ENCODE measurements at regions not wholly inside any gene's neighbourhood (a gene's known extent, or its start where the extent isn't known, plus 50 kb on each side); places are given as distances from the start of the nearest gene placed in this dataset.

DNA sequence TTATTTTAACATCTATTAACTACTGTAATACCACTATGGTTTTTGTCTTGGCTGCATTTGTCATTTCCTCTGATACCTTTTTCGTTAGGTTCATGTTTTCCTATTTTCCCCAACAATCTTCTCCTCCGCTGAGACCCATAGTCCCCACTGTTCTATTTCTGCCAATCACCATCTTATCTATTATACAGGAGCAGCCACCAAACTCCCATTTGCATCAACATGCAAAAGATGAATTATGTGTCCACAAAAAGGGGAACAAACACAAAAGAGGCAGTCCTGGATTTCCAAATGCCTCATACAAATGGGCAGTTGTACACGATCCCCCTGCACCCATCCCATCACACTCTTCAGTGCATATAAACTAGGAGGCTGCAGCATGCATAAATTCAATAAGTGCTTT is 121.7 kb upstream of the MYLIP start:
- TF ChIP-seq, protein P1, sequence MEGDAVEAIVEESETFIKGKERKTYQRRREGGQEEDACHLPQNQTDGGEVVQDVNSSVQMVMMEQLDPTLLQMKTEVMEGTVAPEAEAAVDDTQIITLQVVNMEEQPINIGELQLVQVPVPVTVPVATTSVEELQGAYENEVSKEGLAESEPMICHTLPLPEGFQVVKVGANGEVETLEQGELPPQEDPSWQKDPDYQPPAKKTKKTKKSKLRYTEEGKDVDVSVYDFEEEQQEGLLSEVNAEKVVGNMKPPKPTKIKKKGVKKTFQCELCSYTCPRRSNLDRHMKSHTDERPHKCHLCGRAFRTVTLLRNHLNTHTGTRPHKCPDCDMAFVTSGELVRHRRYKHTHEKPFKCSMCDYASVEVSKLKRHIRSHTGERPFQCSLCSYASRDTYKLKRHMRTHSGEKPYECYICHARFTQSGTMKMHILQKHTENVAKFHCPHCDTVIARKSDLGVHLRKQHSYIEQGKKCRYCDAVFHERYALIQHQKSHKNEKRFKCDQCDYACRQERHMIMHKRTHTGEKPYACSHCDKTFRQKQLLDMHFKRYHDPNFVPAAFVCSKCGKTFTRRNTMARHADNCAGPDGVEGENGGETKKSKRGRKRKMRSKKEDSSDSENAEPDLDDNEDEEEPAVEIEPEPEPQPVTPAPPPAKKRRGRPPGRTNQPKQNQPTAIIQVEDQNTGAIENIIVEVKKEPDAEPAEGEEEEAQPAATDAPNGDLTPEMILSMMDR (IDR thresholded peaks at IDR 0.05; ENCODE audit: low read depth, low read length, missing control alignments), result no peak
- no peak overlapping the region for H3K4me3 ChIP-seq (replicated peaks; ENCODE audit: low read depth, low read length)
- no peak for DNase-seq (ENCODE audit: extremely low read depth, low read depth)

DNA sequence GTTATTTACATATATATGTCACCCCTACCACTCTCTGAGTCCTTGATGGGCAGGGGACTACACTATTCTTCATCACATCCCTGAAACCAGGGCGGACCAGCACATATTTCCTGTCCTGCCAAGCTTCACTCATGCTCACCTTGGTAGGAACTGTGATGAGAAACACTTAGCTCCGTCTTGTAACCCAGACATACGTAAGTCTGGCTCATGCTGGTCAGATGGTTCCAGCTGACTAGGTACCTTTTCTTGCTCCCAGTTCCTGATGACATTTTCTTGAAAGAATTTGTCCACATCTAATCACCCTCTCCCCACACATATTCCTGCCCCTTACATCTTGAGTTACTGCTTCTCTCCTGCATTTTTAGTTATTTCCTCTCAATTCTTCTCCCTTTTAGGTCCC is 122.2 kb upstream of the MYLIP start:
- TF ChIP-seq, protein P1 (IDR thresholded peaks at IDR 0.05; ENCODE audit: low read depth, low read length, missing control alignments), result no peak
- H3K4me3 ChIP-seq (replicated peaks; ENCODE audit: low read depth, low read length), result no peak overlapping the region
- DNase-seq (ENCODE audit: extremely low read depth, low read depth), result no peak

DNA sequence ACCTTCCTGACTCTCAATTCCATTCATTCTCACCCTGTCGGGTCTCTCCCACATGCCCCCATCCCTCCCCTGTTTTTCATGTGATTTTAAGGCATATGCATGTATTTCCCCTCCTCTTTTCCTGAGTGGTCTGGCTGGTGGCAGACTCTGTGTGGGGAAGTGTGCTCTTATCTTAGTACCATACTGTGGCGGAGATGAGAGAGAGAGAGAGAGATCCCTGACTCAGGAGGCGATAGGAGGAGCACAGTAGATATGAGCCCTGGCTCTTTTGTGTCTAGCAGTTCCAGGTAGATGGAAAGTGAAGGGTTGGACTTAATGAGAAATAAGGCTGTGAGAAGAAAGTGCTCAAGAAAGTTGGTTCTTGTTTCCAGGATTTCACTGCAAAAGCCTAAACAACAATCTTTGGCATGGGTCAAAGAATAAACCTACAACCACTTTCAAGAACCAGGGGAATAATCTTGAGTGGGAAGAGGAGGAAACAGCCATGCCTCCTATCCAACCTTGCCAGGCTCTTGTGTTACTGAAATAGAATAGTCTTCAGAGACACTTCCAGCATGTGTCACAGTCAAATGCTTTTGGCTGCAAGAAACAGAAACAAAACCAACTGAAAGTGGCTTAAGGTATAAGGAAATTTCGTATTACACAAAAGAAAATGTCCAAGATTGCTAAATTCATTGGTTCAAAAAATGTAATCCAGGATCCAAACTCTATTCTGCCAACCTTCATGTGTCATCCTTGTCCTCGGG is 123.8 kb upstream of the MYLIP start:
- TF ChIP-seq, protein P1 (IDR thresholded peaks at IDR 0.05; ENCODE audit: low read depth, low read length, missing control alignments), result no peak
- no peak overlapping the region for H3K4me3 ChIP-seq (replicated peaks; ENCODE audit: low read depth, low read length)
- no peak for DNase-seq (ENCODE audit: extremely low read depth, low read depth)

DNA sequence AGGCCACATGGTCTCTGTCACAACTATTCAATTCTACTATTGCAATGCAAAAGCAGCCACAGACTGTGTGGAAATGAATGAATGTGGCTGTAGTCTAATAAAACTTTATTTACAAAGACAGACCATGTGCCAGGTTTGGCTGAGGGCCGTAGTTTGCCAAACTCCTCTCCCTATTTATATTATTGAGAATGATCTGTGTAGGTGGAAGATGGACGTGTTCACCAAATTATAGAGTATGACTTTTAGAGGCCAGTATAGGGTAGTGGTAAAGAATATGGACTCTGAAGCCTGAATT is 125.7 kb upstream of the MYLIP start:
- no peak overlapping the region for H3K4me3 ChIP-seq (replicated peaks; ENCODE audit: low read depth, low read length)
- DNase-seq (ENCODE audit: extremely low read depth, low read depth), result no peak
- TF ChIP-seq, protein P1 (IDR thresholded peaks at IDR 0.05; ENCODE audit: low read depth, low read length, missing control alignments), result no peak

DNA sequence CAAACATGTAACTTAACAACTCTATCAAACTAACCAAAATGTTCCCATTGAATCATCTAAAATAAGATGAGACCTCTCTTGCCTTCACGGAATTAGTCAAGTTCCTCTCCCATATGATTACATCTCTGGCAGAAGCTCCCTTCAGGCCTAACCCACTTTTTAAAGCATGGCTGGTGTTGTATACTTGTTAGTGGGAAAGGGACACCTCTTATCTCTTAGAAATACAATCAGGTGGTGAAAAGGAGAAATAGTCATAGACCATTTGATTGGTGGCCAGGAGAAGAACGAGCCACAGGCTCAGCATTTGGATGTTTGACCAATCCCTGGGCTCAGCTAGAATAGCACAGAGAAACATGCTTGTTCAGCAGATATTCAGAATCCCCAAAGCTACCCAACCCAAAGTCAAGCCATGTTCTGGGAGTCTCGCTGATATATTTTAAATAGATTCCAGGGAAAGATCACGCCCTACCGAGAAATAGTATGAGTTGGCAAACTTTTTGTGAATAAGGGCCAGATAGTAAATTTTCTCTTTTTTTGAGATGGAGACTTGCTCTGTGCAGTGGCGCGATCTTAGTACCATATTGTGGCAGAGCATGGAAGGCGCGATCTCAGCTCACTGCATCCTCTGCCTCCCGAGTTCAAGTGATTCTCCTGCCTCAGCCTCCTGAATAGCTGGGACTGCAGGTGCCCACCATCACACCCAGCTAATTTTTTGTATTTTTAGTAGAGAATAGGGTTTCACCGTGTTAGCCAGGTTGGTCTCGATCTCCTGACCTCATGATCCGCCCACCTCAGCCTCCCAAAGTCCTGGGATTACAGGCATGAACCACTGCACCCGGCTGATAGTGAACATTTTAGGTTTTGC is 126.3 kb upstream of the MYLIP start:
- TF ChIP-seq, protein P1 (IDR thresholded peaks at IDR 0.05; ENCODE audit: low read depth, low read length, missing control alignments), result no peak
- no peak for DNase-seq (ENCODE audit: extremely low read depth, low read depth)
- H3K4me3 ChIP-seq (replicated peaks; ENCODE audit: low read depth, low read length), result no peak overlapping the region

DNA sequence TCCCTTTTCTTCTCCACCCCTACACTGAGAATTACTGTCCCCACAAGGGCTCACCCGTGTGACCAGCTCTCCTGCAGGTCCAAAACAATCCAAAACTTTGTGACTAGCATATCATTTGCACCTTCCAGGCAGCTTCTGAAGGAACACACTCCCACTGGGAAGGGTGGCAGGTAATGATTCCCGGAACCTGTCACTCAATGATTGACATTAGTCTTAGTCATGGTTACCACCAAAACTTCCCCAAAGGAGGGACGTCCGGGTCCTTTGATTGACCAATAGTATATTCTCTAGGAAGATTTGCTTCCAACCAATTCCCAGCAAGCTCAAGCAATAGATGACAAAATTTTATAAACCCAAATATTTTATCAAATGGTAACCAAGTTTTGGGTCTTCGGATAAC is 127.7 kb upstream of the MYLIP start:
- DNase-seq (ENCODE audit: extremely low read depth, low read depth), result no peak
- H3K4me3 ChIP-seq (replicated peaks; ENCODE audit: low read depth, low read length), result no peak overlapping the region
- TF ChIP-seq, protein P1 (IDR thresholded peaks at IDR 0.05; ENCODE audit: low read depth, low read length, missing control alignments), result no peak
